GM13976 (cell line): ENCODE measurements at regions not wholly inside any gene's neighbourhood (a gene's known extent, or its start where the extent isn't known, plus 50 kb on each side); places are given as distances from the start of the nearest gene placed in this dataset.

Experiments used
- DNase-seq: peaks from one replicate; pipeline ENCODE4 v3.0.0; 2012; ENCODE audit warnings: low spot score
- CTCF ChIP-seq: IDR thresholded peaks from 2 replicates; pipeline ENCODE4 v1.5.1; 2012; ENCODE audit warnings: borderline replicate concordance, mild to moderate bottlenecking; ENCODE audit not compliant: insufficient read depth; ENCODE audit errors: extremely low read depth, missing control alignments, control extremely low read depth
- in situ Hi-C: fragments of 300-500 bp; cut with MboI; formaldehyde crosslinking; loops from one replicate; pipeline ENCODE4 v1.12.0; 2022; ENCODE audit warnings: low sequenced_read_pairs, mixed read lengths, inconsistent platforms; ENCODE audit not compliant: unreplicated experiment

GRCh38 chr11:92154611-92155010 is 70.0 kb upstream of the FAT3 start:
- no peak for DNase-seq
- in situ Hi-C loops, result no loop called here
- no peak for TF ChIP-seq CTCF

- DNase-seq, result no peak
- TF ChIP-seq CTCF, result no peak
- in situ Hi-C loops, result no loop called here
These were observed 70.5 kb upstream of the FAT3 start for GRCh38 chr11:92154110-92154509.

GRCh38 chr11:92153542-92153941 is 71.1 kb upstream of the FAT3 start:
- no peak for TF ChIP-seq CTCF
- in situ Hi-C loops, result no loop called here
- no peak for DNase-seq

- in situ Hi-C loops, result no loop called here
- no peak for TF ChIP-seq CTCF
- no peak for DNase-seq
These were observed 72.4 kb upstream of the FAT3 start for GRCh38 chr11:92152245-92152644.

GRCh38 chr11:92149996-92150395 is 74.6 kb upstream of the FAT3 start:
- DNase-seq, result no peak
- TF ChIP-seq CTCF, result no peak
- in situ Hi-C loops, result no loop called here

GRCh38 chr11:92141725-92142124 is 82.9 kb upstream of the FAT3 start:
- DNase-seq, result no peak
- in situ Hi-C loops, result no loop called here
- TF ChIP-seq CTCF, result no peak

- DNase-seq, result no peak
- in situ Hi-C loops, result no loop called here
- no peak for TF ChIP-seq CTCF
These were observed 83.5 kb upstream of the FAT3 start for GRCh38 chr11:92141159-92141558.
